Uterus (tissue), 3 donors: ENCODE measurements at regions not wholly inside any gene's neighbourhood (a gene's known extent, or its start where the extent isn't known, plus 50 kb on each side); places are given as distances from the start of the nearest gene placed in this dataset.

Experiments used
- DNase-seq, 2 donors: peaks; one replicate each; pipeline ENCODE4 v3.0.0-alpha.2; 2019 to 2020
- H3K27ac ChIP-seq, 2 donors: fragments of 200-600 bp; sonication (generic); 1 replicate in 1 of 2; 2 replicates in 1 of 2; pipeline ENCODE4 v1.5.1; 2016 to 2018
- H3K27me3 ChIP-seq, 2 donors: fragments of 200-600 bp; sonication (generic); one replicate each; pipeline ENCODE4 v1.5.1; 2018 to 2019; ENCODE audit warnings: control low read depth in 1 of 2
- H3K36me3 ChIP-seq, 2 donors: fragments of 200-600 bp; sonication (generic); one replicate each; pipeline ENCODE4 v1.5.1; 2019; ENCODE audit warnings: control low read depth in 1 of 2
- H3K4me1 ChIP-seq, 2 donors: fragments of 200-600 bp; sonication (generic); one replicate each; pipeline ENCODE4 v1.5.1; 2018 to 2019; ENCODE audit warnings: control low read depth in 1 of 2
- H3K4me3 ChIP-seq, 2 donors: fragments of 200-600 bp; sonication (generic); 1 replicate in 1 of 2; 2 replicates in 1 of 2; pipeline ENCODE4 v1.5.1; 2018 to 2019; ENCODE audit warnings: mild to moderate bottlenecking in 1 of 2
- H3K9me3 ChIP-seq, 2 donors: fragments of 200-600 bp; sonication (generic); one replicate each; pipeline ENCODE4 v1.5.1; 2019; ENCODE audit warnings: control low read depth in 1 of 2
- POLR2A ChIP-seq, 2 donors: fragments of 450-650 bp; IDR thresholded peaks; one replicate each; pipeline ENCODE4 v1.6.1; 2016; ENCODE audit warnings: antibody characterized with exemption in 2 of 2, mild to moderate bottlenecking in 1 of 2, moderate library complexity in 1 of 2
- intact Hi-C: fragments of 100-400 bp; cut with DNase I; formaldehyde crosslinking; loops from one replicate; pipeline ENCODE4 v1.15.1; 2023; ENCODE audit warnings: low total_unique reads
- TF ChIP-seq, protein P1 (sequence below), 4 experiments: fragments of 200-600 bp in 2 of 4; fragments of 450-650 bp in 2 of 4; sonication (generic) in 2 of 4; IDR thresholded peaks; one replicate each; pipeline ENCODE4 v1.5.1; 2016 to 2019; ENCODE audit warnings: antibody characterized with exemption in 4 of 4, mild to moderate bottlenecking in 2 of 4, moderate library complexity in 1 of 4
- donor health status: DM: yes; HTN: yes; CAD: no.

DNA sequence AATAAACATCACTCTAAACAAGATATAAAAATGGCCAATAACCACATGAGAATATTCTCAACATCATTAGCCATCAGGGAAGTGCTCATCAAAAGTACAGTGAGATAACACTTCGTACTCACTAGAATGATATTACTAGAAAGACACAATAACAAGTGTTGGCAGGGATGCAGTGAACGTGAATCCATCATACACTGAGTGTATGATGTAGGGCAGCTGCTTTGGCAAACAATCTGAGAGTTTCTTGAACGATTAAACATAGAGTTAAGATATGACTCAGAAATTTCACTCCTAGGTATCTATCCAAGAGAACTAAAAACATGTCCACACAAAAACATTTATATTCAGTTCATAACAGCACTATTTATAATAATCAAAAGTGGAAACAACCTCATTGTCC is 368.9 kb downstream of the PID1 start:
- DNase-seq, result no peak
- H3K4me3 ChIP-seq, result no peak overlapping the region
- intact Hi-C loops, result no loop called here
- H3K4me1 ChIP-seq, result no peaks in the 10 kb centered on the region
- H3K27ac ChIP-seq, result no peak overlapping the region
- H3K27me3 ChIP-seq, result no peaks in the 10 kb centered on the region
- no peaks in the 10 kb centered on the region for H3K36me3 ChIP-seq
- H3K9me3 ChIP-seq, result no peaks in the 10 kb centered on the region
- no peak for TF ChIP-seq POLR2A (IDR thresholded peaks at IDR 0.05)
- TF ChIP-seq, protein P1, sequence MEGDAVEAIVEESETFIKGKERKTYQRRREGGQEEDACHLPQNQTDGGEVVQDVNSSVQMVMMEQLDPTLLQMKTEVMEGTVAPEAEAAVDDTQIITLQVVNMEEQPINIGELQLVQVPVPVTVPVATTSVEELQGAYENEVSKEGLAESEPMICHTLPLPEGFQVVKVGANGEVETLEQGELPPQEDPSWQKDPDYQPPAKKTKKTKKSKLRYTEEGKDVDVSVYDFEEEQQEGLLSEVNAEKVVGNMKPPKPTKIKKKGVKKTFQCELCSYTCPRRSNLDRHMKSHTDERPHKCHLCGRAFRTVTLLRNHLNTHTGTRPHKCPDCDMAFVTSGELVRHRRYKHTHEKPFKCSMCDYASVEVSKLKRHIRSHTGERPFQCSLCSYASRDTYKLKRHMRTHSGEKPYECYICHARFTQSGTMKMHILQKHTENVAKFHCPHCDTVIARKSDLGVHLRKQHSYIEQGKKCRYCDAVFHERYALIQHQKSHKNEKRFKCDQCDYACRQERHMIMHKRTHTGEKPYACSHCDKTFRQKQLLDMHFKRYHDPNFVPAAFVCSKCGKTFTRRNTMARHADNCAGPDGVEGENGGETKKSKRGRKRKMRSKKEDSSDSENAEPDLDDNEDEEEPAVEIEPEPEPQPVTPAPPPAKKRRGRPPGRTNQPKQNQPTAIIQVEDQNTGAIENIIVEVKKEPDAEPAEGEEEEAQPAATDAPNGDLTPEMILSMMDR (IDR thresholded peaks at IDR 0.05), result no peak

DNA sequence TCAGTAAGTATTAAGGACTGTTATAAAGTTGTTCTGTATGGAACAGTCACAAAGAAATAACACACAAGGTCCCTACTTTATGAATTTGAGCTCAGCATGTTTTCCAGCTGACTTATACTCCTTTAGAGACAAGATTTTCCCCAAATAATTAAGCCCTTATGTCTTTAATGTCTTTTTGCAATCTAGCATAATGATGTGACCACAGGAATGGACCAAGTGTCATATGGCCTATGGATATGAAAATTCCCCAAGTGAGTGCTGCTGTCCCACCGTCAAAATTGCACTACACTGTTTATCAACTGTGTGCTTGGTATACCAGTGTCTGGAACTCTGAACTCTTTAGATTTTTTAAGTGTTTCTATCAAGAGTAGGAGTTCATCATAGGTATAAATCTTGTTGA is 369.6 kb downstream of the PID1 start:
- H3K36me3 ChIP-seq, result no peaks in the 10 kb centered on the region
- H3K27ac ChIP-seq, result no peak overlapping the region
- H3K4me1 ChIP-seq, result no peaks in the 10 kb centered on the region
- H3K4me3 ChIP-seq, result no peak overlapping the region
- TF ChIP-seq, protein P1 (IDR thresholded peaks at IDR 0.05), result no peak
- TF ChIP-seq POLR2A (IDR thresholded peaks at IDR 0.05), result no peak
- H3K9me3 ChIP-seq, result no peaks in the 10 kb centered on the region
- H3K27me3 ChIP-seq, result no peaks in the 10 kb centered on the region
- intact Hi-C loops, result no loop called here
- DNase-seq, result no peak

DNA sequence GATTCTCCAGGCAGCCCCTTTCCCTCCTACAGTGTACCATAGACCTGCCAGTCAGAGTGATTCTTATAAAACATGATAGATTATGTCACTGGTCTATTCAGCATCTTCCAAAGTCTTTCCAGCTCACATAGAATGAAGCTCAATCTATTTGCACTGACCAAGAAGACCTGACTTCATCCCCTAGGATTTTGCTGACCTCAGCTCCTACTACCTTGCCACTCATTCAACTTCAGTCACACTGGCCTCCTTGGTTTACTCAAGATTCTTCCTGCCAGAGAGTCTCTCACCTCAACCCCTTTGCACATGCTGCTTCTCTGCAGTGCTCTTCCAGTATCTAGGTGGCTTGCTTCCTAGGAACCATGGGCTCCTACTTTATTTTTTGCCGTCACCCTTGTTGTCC is 392.9 kb downstream of the PID1 start:
- no peaks in the 10 kb centered on the region for H3K36me3 ChIP-seq
- no peak overlapping the region for H3K4me3 ChIP-seq
- DNase-seq, result no peak
- H3K4me1 ChIP-seq, result no peaks in the 10 kb centered on the region
- no peak overlapping the region for H3K27ac ChIP-seq
- TF ChIP-seq, protein P1 (IDR thresholded peaks at IDR 0.05), result no peak
- TF ChIP-seq POLR2A (IDR thresholded peaks at IDR 0.05), result no peak
- H3K9me3 ChIP-seq, result no peaks in the 10 kb centered on the region
- intact Hi-C loops, result no loop called here
- H3K27me3 ChIP-seq, result no peaks in the 10 kb centered on the region

DNA sequence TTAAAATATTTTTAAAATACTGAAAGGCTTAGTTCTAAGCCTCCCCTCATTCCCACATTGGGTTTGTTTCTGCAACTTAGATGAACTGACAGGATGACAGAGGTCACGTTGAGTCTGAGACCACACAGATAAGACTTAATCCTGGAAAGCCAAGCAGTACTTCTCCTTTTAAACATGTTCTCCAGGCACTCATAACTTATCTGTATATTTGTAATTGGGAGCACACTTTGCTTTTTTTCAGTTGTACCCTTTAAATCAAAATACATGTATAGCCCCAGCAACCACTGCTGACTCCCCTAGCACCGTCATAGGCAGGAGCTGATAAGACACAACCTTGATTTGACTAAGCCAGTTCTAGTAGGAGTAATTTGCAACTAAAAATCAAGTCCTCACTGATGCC is 394.8 kb downstream of the PID1 start:
- Histone ChIP-seq H3K4me3 (no peak overlapping the region), H3K27me3 (no peaks in the 10 kb centered on the region), H3K4me1 (no peaks in the 10 kb centered on the region), H3K9me3 (no peaks in the 10 kb centered on the region), H3K27ac (no peak overlapping the region), H3K36me3 (no peaks in the 10 kb centered on the region)
- TF ChIP-seq, protein P1 (IDR thresholded peaks at IDR 0.05), result no peak
- no peak for TF ChIP-seq POLR2A (IDR thresholded peaks at IDR 0.05)
- no peak for DNase-seq
- intact Hi-C loops, result no loop called here

DNA sequence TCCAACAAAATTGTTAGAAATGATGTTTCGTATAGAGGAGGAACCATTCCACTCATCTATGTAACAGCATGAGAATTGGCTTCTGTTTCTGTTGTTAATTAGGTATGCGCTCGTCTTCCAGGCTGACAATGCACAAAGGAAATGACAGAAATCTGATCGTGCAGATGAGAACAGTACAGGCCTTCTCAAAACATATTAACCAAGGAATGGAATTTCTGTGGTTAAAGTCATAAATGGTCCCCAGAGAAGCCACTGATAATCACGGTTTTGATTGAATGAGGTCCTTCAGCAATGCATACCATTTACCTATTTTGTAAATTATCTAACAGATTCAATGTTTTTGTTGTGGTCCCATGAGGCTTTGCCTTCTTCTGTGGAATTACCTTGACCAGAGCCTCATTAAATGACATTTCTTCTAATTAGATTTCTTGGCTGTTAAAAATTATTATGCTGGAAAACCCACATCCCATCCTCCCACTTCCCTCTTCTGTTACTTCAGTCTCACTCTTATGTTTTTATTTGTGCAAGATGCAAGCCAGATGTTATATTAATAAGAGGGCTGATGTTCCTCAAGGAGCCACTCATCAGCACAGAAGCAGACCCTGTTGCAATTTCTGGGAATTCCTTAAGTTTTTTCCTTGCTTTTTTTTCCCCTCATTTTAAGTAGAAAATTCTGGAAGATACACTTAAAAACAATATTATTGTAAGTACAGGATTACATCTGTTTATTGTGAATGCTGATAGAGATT is 395.8 kb downstream of the PID1 start:
- no peak for TF ChIP-seq POLR2A (IDR thresholded peaks at IDR 0.05)
- TF ChIP-seq, protein P1 (IDR thresholded peaks at IDR 0.05), result no peak
- no peak overlapping the region for H3K27ac ChIP-seq
- H3K4me1 ChIP-seq, result no peaks in the 10 kb centered on the region
- no peaks in the 10 kb centered on the region for H3K27me3 ChIP-seq
- DNase-seq, result no peak
- no peaks in the 10 kb centered on the region for H3K36me3 ChIP-seq
- no peaks in the 10 kb centered on the region for H3K9me3 ChIP-seq
- H3K4me3 ChIP-seq, result no peak overlapping the region
- intact Hi-C loops, result no loop called here
